Type B pancreatic cell (in vitro differentiated cells): ENCODE measurements at regions not wholly inside any gene's neighbourhood (a gene's known extent, or its start where the extent isn't known, plus 50 kb on each side); places are given as distances from the start of the nearest gene placed in this dataset.

Experiments
- DNase-seq: peaks from one replicate; pipeline ENCODE4 v3.0.0; 2021; ENCODE audit warnings: mixed read lengths; ENCODE audit not compliant: unreplicated experiment; ENCODE audit errors: extremely low spot score
- H3K27ac Mint-ChIP-seq: 2 replicates; pipeline ENCODE4 v1.8.0; 2021; ENCODE audit warnings: mild to moderate bottlenecking, mixed read lengths
- H3K27me3 Mint-ChIP-seq: 2 replicates; pipeline ENCODE4 v1.8.0; 2021; ENCODE audit warnings: mixed read lengths
- H3K36me3 Mint-ChIP-seq: 2 replicates; pipeline ENCODE4 v1.8.0; 2021; ENCODE audit warnings: mixed read lengths
- H3K4me1 Mint-ChIP-seq: one replicate; pipeline ENCODE4 v1.8.0; 2021; ENCODE audit warnings: mixed read lengths; ENCODE audit not compliant: unreplicated experiment
- H3K4me3 Mint-ChIP-seq: 2 replicates; pipeline ENCODE4 v1.8.0; 2021; ENCODE audit warnings: mild to moderate bottlenecking, mixed read lengths
- H3K9me3 Mint-ChIP-seq: 2 replicates; pipeline ENCODE4 v1.8.0; 2021; ENCODE audit warnings: mixed read lengths
- TF ChIP-seq, protein P1 (sequence below): fragments of 200-600 bp; sonication (generic); conservative IDR thresholded peaks from 2 replicates; pipeline ENCODE4 v1.5.0; 2021; ENCODE audit warnings: antibody characterized with exemption, mild to moderate bottlenecking

DNA sequence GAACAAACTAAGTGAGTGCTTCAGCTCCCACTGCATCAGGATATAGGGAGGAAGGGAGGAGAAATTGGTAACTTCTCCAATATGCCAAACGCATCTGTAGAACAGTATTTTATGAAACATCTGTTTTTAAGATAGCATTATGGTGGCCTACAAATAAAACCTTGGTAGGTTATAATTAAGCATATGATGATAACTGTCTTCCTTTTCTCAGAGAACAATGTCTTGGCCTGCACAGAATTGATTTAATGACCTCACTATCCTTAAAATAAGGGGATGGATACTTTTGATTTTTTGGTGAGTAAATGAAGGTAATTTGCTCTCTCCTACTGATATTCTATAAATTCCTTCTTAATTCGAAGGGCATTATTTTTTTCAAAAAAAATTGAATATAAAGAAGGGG lies 451.5 kb upstream of the TGFBR2 start:
- no peak for DNase-seq

DNA sequence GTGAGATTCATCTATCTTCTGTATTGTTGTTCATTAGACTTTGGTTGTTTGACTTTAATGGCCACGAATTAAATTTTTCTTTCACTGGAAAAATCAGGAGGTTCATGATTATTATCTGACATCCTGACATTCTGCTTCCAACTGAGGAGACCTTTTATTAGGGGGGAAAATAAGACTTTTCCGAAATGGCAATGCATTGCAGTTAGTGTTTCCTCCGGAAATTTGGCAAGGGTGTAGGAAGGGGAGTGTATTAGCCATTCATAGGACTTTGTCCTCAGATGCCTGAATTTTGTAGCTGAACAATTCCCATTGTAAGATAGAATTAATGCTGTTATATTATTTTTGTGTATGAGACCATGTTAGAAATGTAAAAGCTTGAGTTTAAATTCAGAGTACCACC lies 450.6 kb upstream of the TGFBR2 start:
- no peaks in the 10 kb centered on the region for H3K36me3 Mint-ChIP-seq
- no peak overlapping the region for H3K4me3 Mint-ChIP-seq
- no peaks in the 10 kb centered on the region for H3K27me3 Mint-ChIP-seq
- no peaks in the 10 kb centered on the region for H3K9me3 Mint-ChIP-seq
- H3K4me1 Mint-ChIP-seq = no peaks in the 10 kb centered on the region
- H3K27ac Mint-ChIP-seq = no peak overlapping the region
- no peak for DNase-seq
- TF ChIP-seq, protein P1, sequence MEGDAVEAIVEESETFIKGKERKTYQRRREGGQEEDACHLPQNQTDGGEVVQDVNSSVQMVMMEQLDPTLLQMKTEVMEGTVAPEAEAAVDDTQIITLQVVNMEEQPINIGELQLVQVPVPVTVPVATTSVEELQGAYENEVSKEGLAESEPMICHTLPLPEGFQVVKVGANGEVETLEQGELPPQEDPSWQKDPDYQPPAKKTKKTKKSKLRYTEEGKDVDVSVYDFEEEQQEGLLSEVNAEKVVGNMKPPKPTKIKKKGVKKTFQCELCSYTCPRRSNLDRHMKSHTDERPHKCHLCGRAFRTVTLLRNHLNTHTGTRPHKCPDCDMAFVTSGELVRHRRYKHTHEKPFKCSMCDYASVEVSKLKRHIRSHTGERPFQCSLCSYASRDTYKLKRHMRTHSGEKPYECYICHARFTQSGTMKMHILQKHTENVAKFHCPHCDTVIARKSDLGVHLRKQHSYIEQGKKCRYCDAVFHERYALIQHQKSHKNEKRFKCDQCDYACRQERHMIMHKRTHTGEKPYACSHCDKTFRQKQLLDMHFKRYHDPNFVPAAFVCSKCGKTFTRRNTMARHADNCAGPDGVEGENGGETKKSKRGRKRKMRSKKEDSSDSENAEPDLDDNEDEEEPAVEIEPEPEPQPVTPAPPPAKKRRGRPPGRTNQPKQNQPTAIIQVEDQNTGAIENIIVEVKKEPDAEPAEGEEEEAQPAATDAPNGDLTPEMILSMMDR = no peak

More for the DNA sequence above, 451.5 kb upstream of the TGFBR2 start:
- no peak overlapping the region for H3K4me3 Mint-ChIP-seq
- no peaks in the 10 kb centered on the region for H3K9me3 Mint-ChIP-seq
- no peaks in the 10 kb centered on the region for H3K4me1 Mint-ChIP-seq
- TF ChIP-seq, protein P1 = no peak
- H3K36me3 Mint-ChIP-seq = no peaks in the 10 kb centered on the region
- no peak overlapping the region for H3K27ac Mint-ChIP-seq
- H3K27me3 Mint-ChIP-seq = no peaks in the 10 kb centered on the region

DNA sequence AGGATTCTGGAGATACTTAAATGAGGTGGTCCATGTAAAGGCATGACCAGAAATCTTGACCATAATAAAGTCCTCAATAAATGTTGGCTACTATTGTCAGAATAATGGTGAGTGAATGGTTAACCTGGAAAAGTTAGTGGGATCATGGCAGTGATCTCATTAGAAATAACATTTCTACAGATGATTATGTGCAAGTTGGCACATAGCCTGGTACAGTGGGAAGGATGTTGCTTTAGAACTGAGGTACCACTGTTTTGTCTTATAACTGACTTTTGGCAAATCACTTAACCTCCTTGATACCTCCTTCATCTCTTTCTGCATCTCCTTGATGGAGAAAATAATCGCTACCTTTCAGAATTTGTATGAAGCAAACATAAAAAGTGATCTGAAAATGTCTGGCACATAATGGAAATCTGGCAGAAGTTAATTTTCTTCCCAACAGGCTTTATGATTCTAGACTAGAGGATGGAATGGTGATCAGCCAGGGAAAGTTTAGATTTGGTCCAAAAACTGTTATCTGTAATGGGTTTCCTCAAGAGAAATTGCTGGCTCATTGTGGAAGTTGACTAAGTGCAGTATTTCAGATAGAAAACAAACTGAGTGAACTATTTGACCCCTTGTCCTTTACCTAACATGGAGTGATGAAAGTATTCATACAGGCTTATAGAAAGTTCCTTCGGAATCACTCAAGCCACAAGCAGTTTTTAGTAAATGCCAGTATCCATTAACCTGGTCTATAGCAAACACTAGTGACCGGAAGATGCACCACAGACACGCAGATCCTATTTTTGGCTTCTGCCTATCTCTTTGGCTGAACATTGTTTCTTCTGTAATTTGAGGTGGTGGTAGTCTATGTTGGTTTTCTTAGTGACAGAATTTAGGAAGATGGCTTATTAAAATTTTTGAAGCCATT lies 449.6 kb upstream of the TGFBR2 start:
- no peaks in the 10 kb centered on the region for H3K9me3 Mint-ChIP-seq
- TF ChIP-seq, protein P1 = no peak
- DNase-seq = no peak
- H3K27ac Mint-ChIP-seq = no peak overlapping the region
- H3K36me3 Mint-ChIP-seq = no peaks in the 10 kb centered on the region
- no peak overlapping the region for H3K4me3 Mint-ChIP-seq
- no peaks in the 10 kb centered on the region for H3K4me1 Mint-ChIP-seq
- H3K27me3 Mint-ChIP-seq = no peaks in the 10 kb centered on the region

DNA sequence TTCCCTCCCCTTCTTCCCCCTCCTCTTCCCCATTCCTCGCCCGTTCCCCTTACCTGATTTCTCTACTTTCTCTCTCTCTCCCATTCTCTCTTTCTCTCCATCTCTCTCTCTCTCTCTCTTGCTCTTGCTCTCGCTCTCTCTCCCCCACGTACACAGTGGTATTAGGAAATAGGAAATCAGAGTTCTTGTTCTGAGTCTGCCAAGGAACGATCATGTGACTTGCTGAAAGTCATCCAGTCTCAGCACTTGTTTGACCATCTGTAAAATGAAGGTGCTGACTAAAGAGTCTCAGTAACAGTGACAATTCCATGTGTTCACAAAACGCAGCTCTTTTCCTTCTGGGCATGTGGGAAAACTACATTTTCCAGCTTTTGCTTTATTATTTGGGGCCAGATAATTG lies 445.0 kb upstream of the TGFBR2 start:
- no peak overlapping the region for H3K4me3 Mint-ChIP-seq
- H3K27me3 Mint-ChIP-seq = no peaks in the 10 kb centered on the region
- no peak for DNase-seq
- peaks cover 14% of the 10 kb centered on the region for H3K4me1 Mint-ChIP-seq
- H3K27ac Mint-ChIP-seq = no peak overlapping the region
- H3K36me3 Mint-ChIP-seq = no peaks in the 10 kb centered on the region
- TF ChIP-seq, protein P1 = no peak
- H3K9me3 Mint-ChIP-seq = peaks cover 6% of the 10 kb centered on the region

DNA sequence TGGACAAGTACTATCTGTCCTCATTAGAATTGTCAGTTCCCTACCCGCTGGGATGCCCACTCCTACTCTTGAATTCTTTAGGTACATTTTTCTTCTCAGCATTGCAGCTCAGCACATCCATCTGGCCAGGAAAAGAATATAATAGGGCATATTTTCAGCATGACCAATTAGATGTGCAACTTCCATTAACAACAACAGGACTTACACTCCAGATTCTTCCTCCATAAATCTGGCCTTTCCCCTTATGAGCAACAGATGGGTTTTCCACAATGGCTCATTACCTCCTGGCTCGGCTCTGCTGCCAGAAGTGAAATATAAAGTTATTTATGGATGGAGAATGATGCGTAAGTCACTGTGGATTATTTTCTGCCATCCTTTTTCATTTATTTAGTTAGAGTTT lies 443.8 kb upstream of the TGFBR2 start:
- Mint-ChIP-seq H3K27ac (no peak overlapping the region), H3K4me3 (no peak overlapping the region), H3K4me1 (peaks cover 16% of the 10 kb centered on the region), H3K36me3 (no peaks in the 10 kb centered on the region), H3K9me3 (peaks cover 6% of the 10 kb centered on the region), H3K27me3 (no peaks in the 10 kb centered on the region)
- TF ChIP-seq, protein P1 = no peak
- DNase-seq = no peak
